ENCODE measurements at regions not wholly inside any gene's neighbourhood (a gene's known extent, or its start where the extent isn't known, plus 50 kb on each side); places are given as distances from the start of the nearest gene placed in this dataset.

DNA sequence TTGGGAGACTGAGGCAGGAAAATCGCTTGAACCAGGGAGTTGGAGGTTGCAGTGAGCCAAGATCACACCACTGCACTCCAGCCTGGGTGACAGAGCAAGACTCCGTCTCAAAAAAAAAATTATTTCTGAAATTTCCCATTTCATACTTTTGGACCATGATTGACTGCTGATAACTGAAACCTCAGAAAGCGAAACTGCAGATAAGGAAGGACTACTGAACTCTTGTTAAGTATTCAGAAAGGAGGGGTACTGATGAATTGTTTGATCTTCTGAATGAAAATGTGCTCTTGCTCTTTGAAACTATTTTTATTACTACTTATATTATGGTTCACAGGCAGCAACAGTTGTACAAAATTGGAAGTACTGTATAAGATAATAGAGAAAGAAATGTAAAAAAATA, 69.0 kb downstream of the HDGFL1 start:
- Histone ChIP-seq H2AFZ (ENCODE audit: low read depth, low read length) (no peak overlapping the region), H2BK120ac (ENCODE audit: low read depth, low read length) (no peak overlapping the region), H2BK12ac (ENCODE audit: low read length in 2 of 2) (no peak overlapping the region), H2BK5ac (ENCODE audit: low read depth, low read length, poor library complexity, severe bottlenecking) (no peak overlapping the region), H3K9ac (ENCODE audit: low read length) (no peak overlapping the region), H3K4ac (ENCODE audit: low read depth in 1 of 2, low read length in 2 of 2) (no peak overlapping the region), H3K4me2 (ENCODE audit: low read length, poor library complexity, severe bottlenecking) (no peak overlapping the region), H3K79me1 (replicated peaks; ENCODE audit: low read length, poor library complexity, severe bottlenecking) (no peaks in the 10 kb centered on the region), H2AK5ac (ENCODE audit: low read length, severe bottlenecking) (no peak overlapping the region), H3K23ac (ENCODE audit: low read length in 2 of 2) (no peak overlapping the region), H3K4me3 (ENCODE audit: insufficient read depth in 1 of 2, low read depth in 1 of 2, low read length in 2 of 2) (no peak overlapping the region), H4K91ac (ENCODE audit: low read length) (no peak overlapping the region), H3K14ac (ENCODE audit: low read length in 2 of 2) (no peak overlapping the region), H2BK15ac (ENCODE audit: low read depth, poor library complexity, severe bottlenecking) (no peak overlapping the region), H3K36me3 (ENCODE audit: control insufficient read depth in 1 of 2, insufficient read depth in 2 of 2, low read depth in 1 of 2, low read length in 2 of 2) (no peaks in the 10 kb centered on the region), H3K27me3 (ENCODE audit: control insufficient read depth in 1 of 2, insufficient read depth in 1 of 2, low read length in 2 of 2) (no peaks in the 10 kb centered on the region), H4K8ac (ENCODE audit: low read length) (no peak overlapping the region), H3K27ac (ENCODE audit: low read length, poor library complexity, severe bottlenecking) (no peak overlapping the region), H3K18ac (ENCODE audit: low read depth in 1 of 2, low read length in 2 of 2) (no peak overlapping the region), H3K9me3 (ENCODE audit: control insufficient read depth, low read length) (peaks cover 5% of the 10 kb centered on the region), H3K4me1 (ENCODE audit: control insufficient read depth, insufficient read depth, low read depth, low read length) (no peaks in the 10 kb centered on the region)
- no peak for DNase-seq
- WGBS = 79% methylated on average over 2 of the region's 3 CpGs

DNA sequence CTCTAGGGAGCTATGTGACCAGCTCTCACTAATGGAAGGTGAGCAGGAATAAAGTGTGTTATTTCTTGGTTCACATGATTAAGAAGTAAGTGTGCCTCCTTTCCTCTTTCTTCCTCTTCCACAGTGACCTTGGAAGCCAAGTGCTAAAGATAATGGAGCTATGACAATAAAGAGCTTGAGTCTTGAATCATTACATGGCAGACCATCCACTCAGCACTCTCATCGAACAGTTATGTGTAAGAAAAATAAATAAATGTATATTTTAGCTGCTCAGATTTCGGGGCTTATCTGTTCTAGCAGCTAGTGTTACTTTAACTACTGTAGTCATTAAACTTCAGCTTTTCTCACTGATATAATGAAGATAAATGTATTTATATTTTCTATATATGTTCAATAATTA, 72.9 kb downstream of the HDGFL1 start:
- Histone ChIP-seq H3K4me3 (ENCODE audit: insufficient read depth in 1 of 2, low read depth in 1 of 2, low read length in 2 of 2) (no peak overlapping the region), H2BK15ac (ENCODE audit: low read depth, poor library complexity, severe bottlenecking) (no peak overlapping the region), H3K23ac (ENCODE audit: low read length in 2 of 2) (no peak overlapping the region), H3K9me3 (ENCODE audit: control insufficient read depth, low read length) (no peaks in the 10 kb centered on the region), H3K4ac (ENCODE audit: low read depth in 1 of 2, low read length in 2 of 2) (no peak overlapping the region), H4K8ac (ENCODE audit: low read length) (no peak overlapping the region), H3K14ac (ENCODE audit: low read length in 2 of 2) (no peak overlapping the region), H3K18ac (ENCODE audit: low read depth in 1 of 2, low read length in 2 of 2) (peak overlapping the region in 1 of 2 experiments; percentile 2), H3K79me1 (replicated peaks; ENCODE audit: low read length, poor library complexity, severe bottlenecking) (no peaks in the 10 kb centered on the region), H2BK12ac (ENCODE audit: low read length in 2 of 2) (no peak overlapping the region), H4K91ac (ENCODE audit: low read length) (no peak overlapping the region), H3K27ac (ENCODE audit: low read length, poor library complexity, severe bottlenecking) (no peak overlapping the region), H3K27me3 (ENCODE audit: control insufficient read depth in 1 of 2, insufficient read depth in 1 of 2, low read length in 2 of 2) (no peaks in the 10 kb centered on the region), H2BK120ac (ENCODE audit: low read depth, low read length) (peak overlapping the region; percentile 64), H2AFZ (ENCODE audit: low read depth, low read length) (no peak overlapping the region), H3K9ac (ENCODE audit: low read length) (no peak overlapping the region), H3K36me3 (ENCODE audit: control insufficient read depth in 1 of 2, insufficient read depth in 2 of 2, low read depth in 1 of 2, low read length in 2 of 2) (no peaks in the 10 kb centered on the region), H3K4me2 (ENCODE audit: low read length, poor library complexity, severe bottlenecking) (no peak overlapping the region), H2AK5ac (ENCODE audit: low read length, severe bottlenecking) (no peak overlapping the region), H2BK5ac (ENCODE audit: low read depth, low read length, poor library complexity, severe bottlenecking) (no peak overlapping the region), H3K4me1 (ENCODE audit: control insufficient read depth, insufficient read depth, low read depth, low read length) (no peaks in the 10 kb centered on the region)
- DNase-seq = no peak
- WGBS = no CpG with 5 or more reads among the region's 2 CpGs

DNA sequence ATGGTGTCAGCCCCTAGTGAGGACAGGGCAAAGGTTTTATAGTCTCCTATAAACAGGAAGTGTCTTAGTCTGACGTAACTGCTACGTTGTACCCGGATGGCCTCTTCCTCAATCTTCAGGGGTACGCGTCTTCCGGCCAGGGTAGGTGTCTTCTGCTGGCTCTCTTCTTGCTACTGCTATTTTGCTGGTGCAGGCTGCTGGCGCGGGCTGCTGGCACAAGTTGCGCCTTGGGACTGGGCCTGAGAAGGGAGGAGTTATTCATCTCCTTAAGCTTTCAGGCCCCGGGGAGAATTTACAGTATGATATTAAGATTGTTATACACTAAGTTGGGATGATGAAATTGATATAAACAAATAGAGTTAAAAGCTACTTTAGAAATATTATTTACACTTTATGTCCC, 74.4 kb downstream of the HDGFL1 start:
- Histone ChIP-seq H2AFZ (ENCODE audit: low read depth, low read length) (no peak overlapping the region), H3K9me3 (ENCODE audit: control insufficient read depth, low read length) (no peaks in the 10 kb centered on the region), H3K79me1 (replicated peaks; ENCODE audit: low read length, poor library complexity, severe bottlenecking) (no peaks in the 10 kb centered on the region), H2BK12ac (ENCODE audit: low read length in 2 of 2) (no peak overlapping the region), H3K4me2 (ENCODE audit: low read length, poor library complexity, severe bottlenecking) (no peak overlapping the region), H2BK120ac (ENCODE audit: low read depth, low read length) (no peak overlapping the region), H3K18ac (ENCODE audit: low read depth in 1 of 2, low read length in 2 of 2) (peak overlapping the region; percentile 30 to 52), H3K9ac (ENCODE audit: low read length) (no peak overlapping the region), H3K27me3 (ENCODE audit: control insufficient read depth in 1 of 2, insufficient read depth in 1 of 2, low read length in 2 of 2) (no peaks in the 10 kb centered on the region), H3K14ac (ENCODE audit: low read length in 2 of 2) (no peak overlapping the region), H2BK15ac (ENCODE audit: low read depth, poor library complexity, severe bottlenecking) (no peak overlapping the region), H3K4me3 (ENCODE audit: insufficient read depth in 1 of 2, low read depth in 1 of 2, low read length in 2 of 2) (no peak overlapping the region), H4K8ac (ENCODE audit: low read length) (peak overlapping the region; percentile 42), H3K23ac (ENCODE audit: low read length in 2 of 2) (no peak overlapping the region), H2BK5ac (ENCODE audit: low read depth, low read length, poor library complexity, severe bottlenecking) (no peak overlapping the region), H3K4me1 (ENCODE audit: control insufficient read depth, insufficient read depth, low read depth, low read length) (no peaks in the 10 kb centered on the region), H4K91ac (ENCODE audit: low read length) (no peak overlapping the region), H2AK5ac (ENCODE audit: low read length, severe bottlenecking) (no peak overlapping the region), H3K36me3 (ENCODE audit: control insufficient read depth in 1 of 2, insufficient read depth in 2 of 2, low read depth in 1 of 2, low read length in 2 of 2) (no peaks in the 10 kb centered on the region), H3K27ac (ENCODE audit: low read length, poor library complexity, severe bottlenecking) (no peak overlapping the region), H3K4ac (ENCODE audit: low read depth in 1 of 2, low read length in 2 of 2) (no peak overlapping the region)
- WGBS = 87% methylated on average over 9 of the region's 10 CpGs
- no peak for DNase-seq

DNA sequence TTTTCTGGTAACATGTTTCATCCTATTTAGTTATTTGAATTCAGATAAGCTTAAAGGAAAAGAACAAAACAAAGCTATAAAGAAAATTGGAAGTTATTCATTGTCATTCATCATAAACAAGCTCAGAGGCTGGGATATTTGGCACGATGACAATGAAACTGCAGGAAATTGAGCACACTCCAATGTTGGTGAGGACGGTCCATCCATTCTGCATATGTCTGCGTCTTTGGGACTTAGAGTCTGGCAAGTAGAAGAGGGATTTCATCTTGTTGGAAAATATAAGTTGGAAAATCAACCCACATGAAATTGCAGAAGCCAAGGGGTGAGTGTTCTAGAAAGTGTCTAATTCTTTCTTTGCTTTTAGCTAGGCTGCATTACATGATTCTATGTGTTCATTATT, 78.4 kb downstream of the HDGFL1 start:
- Histone ChIP-seq H3K14ac (ENCODE audit: low read length in 2 of 2) (no peak overlapping the region), H3K4me3 (ENCODE audit: insufficient read depth in 1 of 2, low read depth in 1 of 2, low read length in 2 of 2) (no peak overlapping the region), H2BK120ac (ENCODE audit: low read depth, low read length) (no peak overlapping the region), H2AK5ac (ENCODE audit: low read length, severe bottlenecking) (no peak overlapping the region), H3K4me2 (ENCODE audit: low read length, poor library complexity, severe bottlenecking) (no peak overlapping the region), H3K23ac (ENCODE audit: low read length in 2 of 2) (no peak overlapping the region), H2BK5ac (ENCODE audit: low read depth, low read length, poor library complexity, severe bottlenecking) (no peak overlapping the region), H2BK12ac (ENCODE audit: low read length in 2 of 2) (no peak overlapping the region), H2BK15ac (ENCODE audit: low read depth, poor library complexity, severe bottlenecking) (no peak overlapping the region), H3K27me3 (ENCODE audit: control insufficient read depth in 1 of 2, insufficient read depth in 1 of 2, low read length in 2 of 2) (no peaks in the 10 kb centered on the region), H4K8ac (ENCODE audit: low read length) (no peak overlapping the region), H3K79me1 (replicated peaks; ENCODE audit: low read length, poor library complexity, severe bottlenecking) (no peaks in the 10 kb centered on the region), H3K18ac (ENCODE audit: low read depth in 1 of 2, low read length in 2 of 2) (no peak overlapping the region), H3K9ac (ENCODE audit: low read length) (no peak overlapping the region), H3K36me3 (ENCODE audit: control insufficient read depth in 1 of 2, insufficient read depth in 2 of 2, low read depth in 1 of 2, low read length in 2 of 2) (no peaks in the 10 kb centered on the region), H3K4ac (ENCODE audit: low read depth in 1 of 2, low read length in 2 of 2) (no peak overlapping the region), H2AFZ (ENCODE audit: low read depth, low read length) (no peak overlapping the region), H4K91ac (ENCODE audit: low read length) (no peak overlapping the region), H3K4me1 (ENCODE audit: control insufficient read depth, insufficient read depth, low read depth, low read length) (no peaks in the 10 kb centered on the region), H3K9me3 (ENCODE audit: control insufficient read depth, low read length) (no peaks in the 10 kb centered on the region), H3K27ac (ENCODE audit: low read length, poor library complexity, severe bottlenecking) (no peak overlapping the region)
- no peak for DNase-seq
- WGBS = 95% methylated on average over 3 of the region's 3 CpGs
